Dedifferentiated amniotic fluid mesenchymal stem cell (primary cell): ENCODE measurements at regions not wholly inside any gene's neighbourhood (a gene's known extent, or its start where the extent isn't known, plus 50 kb on each side); places are given as distances from the start of the nearest gene placed in this dataset.

ENCODE experiments used
- DNase-seq: peaks from one replicate; pipeline ENCODE4 v3.0.0-alpha.2; 2016; ENCODE audit errors: extremely low spot score

DNA sequence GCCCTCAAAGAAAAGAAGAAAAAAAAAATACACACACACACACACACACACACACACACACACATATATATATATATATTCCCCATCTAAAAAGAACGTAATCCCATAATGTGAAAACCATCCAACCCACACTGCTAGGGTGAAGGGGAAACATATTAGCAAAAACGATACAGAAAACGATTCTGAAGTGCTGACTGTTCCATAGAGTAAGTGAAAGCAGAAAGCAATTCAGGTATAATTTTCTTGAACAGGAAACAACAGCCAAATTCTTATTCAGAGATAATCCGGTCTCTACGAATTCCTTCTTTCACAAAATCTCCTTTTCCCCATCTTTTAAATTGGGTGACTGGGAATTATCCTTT is 393.5 kb downstream of the NOVA1 start:
- no peak for DNase-seq

DNA sequence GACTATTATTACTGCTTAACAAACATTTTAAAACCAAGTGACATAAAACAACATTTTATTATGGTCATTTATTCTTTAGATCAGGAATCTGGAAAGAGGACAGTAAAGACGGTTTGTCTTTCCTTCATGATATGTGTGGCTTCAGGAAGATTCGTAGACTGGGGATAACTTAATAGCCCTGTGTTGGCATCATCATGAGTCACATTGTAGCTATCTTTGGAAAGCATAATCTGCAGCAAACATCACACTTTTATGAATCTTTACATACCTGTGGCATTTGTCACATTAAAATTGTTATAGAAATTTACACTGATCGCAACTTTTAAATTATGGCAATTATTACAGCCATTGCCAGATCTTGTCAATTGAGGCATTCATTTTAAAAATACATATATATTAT is 397.1 kb downstream of the NOVA1 start:
- no peak for DNase-seq

DNA sequence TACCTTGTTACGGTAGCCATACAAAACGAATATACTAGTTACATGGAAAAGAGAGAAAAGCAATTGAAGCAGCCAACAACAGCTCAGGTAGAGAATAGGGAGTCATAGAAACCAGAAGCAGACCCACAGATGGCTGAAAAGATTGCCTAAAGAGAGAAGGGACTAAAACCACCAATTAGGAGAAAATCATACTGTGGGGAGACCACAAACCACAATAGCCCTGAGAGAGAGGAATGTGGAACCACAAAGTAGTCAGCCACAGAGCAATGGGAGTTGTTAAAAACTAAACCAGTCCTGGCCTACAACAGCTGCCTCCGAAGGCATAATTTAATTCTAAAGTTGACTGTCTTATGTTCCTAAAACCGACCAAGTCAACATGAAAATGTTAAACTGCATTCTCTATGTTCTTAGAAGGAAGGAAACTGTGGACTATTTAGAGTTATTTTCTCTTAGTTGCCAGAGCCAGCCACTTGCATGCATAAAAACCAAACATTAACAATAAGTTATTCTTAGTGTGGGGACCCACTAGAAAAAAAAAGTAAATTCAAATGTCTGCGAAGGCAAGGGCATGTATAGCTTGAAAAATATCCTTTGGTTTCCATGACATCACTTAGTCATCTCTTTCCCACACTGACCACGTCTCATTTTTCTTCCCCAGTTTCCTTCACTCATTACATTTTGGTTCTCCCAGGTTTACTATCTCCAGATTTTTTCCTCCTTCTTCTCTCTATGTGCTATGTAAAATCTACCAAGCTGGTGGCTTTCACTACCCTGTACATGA is 398.1 kb downstream of the NOVA1 start:
- no peak for DNase-seq

DNA sequence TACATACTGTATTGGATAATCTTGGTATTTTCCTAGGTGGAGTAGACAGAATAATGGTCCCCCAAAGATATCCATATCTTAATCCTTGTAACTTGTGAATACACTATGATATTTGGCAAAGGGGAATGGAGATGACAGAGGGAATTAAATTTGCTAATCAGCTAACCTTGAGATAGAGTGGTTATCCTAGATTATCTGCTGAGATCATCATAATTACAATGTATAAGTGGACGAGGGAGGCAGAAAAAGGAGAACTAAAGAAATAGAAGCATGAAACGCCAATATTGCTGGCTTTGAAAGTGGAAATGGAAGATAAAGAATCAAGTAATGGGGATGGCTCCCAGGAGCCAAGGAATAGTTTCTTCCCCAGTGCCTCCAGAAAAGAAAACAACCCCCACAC is 398.7 kb downstream of the NOVA1 start:
- DNase-seq = no peak

DNA sequence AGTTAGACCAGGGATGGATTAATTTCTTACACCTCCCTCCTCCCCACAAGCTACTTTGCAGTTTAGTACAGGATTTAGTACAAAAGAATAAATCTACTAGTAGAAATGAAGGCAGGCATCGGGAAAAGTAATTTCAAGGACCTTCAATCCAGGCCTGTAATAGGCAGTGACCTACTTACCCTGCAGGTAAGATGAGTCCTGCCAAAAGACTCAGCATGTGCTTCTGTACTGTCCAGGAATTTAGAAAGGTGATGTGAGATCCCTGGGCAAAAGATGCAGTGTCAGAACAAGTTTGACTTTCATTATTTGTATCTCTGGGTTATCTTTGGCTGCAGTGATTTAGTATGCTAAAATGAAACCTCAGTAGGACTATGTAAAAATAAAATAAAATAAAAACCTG is 403.0 kb downstream of the NOVA1 start:
- no peak for DNase-seq

DNA sequence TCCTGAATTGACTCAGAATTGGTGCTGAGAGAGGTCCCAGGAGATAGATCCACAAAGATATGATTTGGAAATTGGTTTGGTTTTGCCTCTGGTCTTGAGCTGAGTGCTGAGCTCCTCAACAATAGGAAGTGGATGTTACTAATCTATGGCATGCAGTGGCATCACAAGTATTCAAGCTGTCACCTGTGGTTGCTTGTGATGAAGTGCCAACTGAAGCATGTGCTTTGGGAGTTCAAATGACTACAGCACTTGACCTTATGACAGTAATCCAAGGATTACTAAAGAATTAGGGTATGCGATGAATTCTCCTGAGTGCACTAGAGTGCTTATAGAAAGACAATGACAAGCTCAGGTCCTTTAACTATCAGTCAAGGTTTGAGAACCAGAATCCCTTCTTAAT is 406.2 kb downstream of the NOVA1 start:
- DNase-seq = no peak

DNA sequence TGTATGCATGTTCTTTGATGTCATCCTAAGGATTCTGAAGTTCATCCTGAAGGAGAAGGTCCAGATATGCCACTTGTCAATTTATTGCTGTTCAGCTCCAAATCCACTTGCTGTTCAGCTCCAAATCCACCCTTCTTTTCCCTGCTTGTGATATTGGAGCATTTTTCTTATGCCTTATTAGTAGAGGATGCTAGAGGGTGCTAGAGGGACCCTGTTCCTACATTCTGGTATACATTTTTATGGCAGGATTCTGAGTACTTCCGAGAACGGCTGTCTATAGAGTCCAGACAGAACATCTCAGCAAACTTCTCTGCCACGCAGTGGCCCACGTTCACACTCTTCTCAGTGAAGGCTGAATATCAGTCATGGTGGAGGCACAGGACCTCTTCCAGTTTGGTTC is 406.7 kb downstream of the NOVA1 start:
- DNase-seq = no peak

DNA sequence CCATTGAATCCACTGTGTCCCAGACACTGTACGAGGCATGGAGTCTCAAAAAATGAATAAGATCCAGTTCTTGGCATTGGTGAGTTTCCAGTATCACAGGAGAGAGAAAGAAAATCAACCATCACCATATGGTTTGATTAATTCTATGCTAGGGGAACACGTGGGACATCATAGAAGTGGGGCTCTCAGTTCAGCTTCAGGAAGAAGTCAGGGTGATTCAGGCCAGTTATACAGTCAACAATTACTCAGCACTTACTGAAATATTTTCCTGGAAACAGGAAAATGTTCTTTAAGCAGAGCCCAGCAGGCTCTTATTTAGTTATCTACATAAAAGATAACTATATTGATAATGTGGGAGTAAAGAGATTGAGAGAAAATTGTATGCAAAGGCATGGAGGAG is 407.2 kb downstream of the NOVA1 start:
- no peak for DNase-seq

DNA sequence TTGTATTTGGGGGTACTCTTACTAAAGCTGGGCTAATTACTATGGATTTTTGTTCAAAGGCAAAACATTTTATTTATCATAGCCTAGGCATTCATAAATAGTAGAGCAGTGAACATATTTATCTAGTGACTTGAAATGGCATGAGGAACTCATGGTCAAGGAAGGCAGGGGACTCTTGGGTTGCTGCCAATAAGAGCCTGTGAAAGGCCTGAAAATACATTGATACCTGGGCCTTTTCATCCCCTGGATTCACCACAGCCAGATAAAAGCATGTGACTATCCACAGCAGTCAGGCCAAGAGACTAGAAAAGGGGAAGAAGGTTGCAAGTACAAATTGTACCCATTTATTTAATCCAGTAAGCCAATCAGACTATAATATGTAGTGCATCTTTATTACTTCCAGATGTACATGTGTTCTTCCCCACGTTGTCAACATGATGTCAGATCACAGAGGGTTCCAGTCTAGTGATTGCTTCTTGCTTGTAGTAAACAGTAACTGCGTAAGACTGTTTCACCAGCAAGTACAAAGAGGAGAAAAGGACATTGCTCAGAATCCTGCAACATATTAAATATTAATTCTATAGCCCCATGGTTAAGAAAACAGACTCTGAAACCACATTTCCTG is 409.7 kb downstream of the NOVA1 start:
- DNase-seq = no peak

DNA sequence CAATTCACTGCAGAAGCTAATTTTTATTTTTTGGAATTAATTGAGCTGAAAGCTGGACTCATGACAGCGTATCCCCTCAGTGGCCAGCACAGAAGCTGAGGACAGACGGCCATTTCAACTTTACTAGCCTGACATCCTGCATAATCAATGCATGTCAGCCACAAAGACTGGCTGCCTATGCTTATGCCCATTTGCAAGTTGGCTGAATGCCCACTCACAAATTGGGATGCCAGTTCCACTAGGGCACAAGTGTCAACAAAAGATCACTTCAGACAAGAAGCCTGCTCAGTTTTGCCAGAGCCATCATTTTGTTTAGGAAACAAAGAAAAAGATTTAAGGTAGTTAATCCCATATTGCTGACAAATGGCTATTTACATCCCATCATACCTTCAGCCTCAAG is 417.6 kb downstream of the NOVA1 start:
- no peak for DNase-seq

DNA sequence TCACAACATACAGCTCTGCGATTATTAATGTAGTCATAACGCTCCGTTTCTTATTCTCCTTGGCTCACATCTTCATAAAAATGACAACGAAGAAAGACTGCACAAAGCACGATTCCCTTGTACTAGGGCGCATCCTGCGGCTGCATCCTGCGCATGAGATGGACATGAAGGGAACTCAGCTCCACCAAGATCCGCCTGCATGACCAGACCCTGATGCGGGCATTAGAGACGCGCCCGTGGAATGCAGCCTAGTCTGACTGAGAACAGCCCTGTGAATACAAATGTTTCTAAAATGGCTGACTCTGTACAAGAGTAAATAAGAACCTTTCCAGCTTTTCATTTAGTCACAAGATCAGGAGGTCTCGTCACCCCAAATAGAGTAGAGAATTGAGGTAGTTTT is 422.2 kb downstream of the NOVA1 start:
- DNase-seq = no peak

DNA sequence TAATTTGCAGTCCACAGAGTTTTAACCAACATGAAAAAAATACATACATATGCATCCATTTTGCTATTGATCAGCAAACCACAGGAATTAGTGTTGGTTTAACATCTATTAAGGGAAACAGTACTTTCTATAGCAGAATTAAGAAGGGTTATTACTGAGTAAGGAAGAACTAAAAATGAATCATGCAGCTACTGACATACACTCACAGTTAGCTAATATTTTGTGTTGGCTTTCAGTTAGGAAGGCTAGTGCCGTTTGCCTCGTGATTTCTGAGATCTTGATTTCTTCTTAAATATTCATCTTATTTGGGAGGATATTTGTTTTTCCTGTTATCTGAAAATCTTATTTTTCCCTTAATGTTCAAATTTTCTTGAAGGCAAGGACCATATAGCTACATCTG is 423.4 kb downstream of the NOVA1 start:
- no peak for DNase-seq

DNA sequence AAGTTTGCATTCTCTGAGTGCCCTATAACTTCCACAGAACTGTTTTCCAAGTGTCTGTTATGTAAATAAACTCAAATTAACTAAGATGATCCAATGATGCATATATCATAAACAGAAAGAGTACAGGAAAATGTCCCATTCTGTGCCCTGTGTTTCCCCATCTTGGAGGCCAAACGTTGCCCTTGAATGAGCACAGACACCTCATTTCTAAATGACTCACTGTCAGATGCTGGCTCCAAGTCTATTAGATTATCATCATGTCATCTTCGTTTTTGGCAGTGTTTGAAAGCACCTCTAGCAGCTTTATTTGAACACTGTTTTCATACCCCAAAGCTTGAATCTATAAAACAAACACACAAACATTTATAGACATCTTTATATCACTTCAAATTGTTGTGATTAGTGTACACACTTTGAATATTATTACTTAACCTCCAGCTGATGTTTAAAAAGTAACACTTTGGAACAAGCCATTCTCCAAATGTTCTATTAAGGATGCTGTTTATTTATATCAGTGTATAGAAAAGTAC is 424.2 kb downstream of the NOVA1 start:
- no peak for DNase-seq

DNA sequence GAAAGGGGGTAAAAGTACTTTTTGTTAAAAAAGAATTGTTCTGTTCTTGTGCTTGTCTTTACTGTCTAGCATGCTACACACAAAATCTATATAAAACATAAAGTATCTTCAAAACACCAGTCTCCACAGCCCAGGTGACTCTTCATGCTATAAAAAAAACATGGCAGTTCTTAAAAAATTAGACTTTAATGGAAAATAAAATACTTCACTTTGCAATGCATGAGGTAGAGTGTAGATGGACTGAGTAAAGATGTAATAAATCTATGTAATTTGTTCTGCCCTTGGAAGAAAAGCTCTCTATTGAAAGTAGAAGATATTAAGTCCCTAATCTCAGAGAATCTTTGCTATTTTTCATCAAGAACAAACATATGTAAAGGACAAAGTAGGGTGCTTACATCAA is 425.4 kb downstream of the NOVA1 start:
- no peak for DNase-seq

DNA sequence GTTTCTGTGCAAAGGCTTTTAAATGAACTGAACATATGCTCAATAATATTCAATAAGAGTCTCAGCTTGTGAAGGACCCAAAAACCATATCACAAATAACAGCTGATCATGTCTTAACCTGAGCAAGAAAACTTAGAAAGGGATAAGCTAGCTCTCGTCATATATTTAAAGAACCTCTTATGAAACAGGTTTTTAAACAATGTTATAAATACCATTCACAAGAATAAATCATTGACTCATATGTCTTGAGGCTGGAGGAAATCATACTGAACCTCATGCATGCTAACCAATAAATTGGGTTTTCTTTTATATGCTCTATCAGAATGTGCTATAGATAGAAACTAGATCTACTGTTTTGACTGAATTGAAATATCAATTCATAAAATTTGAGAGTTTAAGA is 426.9 kb downstream of the NOVA1 start:
- no peak for DNase-seq

DNA sequence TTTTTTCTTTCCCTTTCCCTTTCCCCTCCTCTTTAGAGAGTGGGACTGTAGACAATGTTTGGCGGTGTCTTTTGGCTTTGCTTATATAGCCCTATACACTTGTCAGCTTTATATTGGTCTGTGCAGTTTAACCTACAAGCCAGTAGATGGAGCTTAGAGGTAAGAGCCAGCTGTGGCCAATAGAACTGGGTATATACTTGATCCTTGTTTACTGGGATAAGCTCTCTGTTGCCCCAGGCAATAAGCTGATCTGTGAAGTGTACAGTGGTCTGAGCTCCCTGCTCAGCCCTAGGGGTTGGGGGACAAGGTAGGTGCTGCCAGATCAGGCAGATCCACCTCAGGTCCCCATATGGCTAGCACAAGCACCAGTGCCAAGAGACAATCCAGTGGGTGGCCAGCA is 434.1 kb downstream of the NOVA1 start:
- DNase-seq = no peak

DNA sequence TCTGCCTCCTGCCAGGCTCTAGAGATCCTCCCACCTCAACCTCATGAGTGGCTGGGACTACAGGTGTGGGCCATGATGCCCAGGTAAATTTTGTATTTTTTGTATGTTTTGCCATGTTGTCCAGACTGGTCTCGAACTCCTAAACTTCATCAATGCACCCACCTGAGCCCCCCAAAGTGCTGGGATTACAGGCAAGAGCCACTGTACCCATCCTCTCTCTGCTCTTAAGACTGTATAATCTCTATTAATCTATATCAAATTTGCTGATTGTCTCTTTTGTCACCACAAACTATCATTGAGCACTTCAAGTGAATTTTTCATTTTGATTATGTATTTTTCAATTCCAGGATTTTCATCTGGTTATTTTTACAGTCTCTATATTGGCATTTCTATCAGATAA is 440.3 kb downstream of the NOVA1 start:
- DNase-seq = no peak

DNA sequence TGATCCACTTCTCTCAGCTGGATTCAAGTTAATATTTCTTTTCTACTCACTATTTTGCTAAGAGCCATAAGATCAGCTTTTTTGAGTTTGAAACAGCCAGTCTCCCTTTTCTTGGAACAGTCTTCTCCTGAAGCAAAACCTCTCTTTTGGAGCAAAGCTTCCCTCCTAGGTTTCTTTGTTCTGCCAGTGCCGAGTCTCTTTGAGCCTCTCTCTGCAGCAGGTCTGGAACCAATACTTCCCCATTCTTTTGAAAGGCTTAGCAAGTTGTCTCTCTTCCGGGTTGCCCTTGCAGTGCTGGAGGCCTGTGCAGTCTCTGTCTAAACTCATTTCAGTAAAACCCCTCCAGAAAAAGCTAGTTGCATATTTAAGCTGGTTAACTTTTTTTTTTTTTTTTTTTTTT is 454.8 kb downstream of the NOVA1 start:
- no peak for DNase-seq

DNA sequence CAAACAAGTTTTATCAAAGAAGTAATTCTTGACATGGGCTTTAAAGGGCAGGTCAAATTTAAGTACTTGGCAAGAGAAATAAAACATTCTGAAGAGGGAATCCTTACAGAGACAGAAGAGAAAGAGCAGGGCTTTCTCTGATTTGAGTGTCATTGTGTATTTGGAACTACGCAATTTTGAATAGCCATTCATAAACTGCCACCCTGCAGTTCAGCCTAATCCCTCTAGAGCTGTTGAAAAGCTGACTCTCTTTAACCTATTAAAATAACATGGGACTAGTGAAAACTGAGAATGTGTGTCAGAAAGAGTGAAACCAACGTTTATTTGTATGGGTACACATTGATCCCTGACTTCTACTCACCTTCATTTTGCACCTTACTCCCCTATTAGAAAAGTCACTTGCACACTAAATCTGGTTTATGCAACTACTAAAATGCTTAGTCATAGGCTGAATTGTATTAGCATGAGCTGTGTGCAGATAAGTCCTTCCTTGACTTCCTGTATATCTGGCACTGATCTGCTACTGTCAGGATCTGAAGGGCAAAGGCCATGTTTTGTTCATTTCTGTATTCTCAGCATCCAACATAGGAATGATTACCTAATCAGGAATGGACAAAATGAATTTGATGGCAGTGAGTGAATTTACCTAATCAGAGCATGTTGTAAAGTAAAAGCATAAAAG is 458.9 kb downstream of the NOVA1 start:
- no peak for DNase-seq

DNA sequence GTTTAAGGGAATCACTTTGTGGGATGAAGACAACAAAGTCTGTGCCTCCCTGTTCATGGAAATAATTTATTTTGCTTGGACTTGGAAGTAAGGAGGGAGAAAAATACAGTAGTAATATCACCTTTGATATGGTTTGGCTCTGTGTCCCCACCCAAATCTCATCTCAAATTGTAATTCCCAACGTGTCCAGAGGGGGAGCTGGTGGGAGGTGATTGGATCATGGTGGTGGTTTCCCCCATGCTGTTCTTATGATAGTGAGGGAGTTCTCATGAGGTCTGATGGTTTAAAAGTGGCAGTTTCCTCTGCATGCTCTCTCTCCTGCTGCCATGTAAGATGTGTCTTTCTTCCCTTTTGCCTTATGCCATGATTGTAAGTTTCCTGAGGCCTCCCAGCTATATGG is 460.7 kb downstream of the NOVA1 start:
- no peak for DNase-seq

DNA sequence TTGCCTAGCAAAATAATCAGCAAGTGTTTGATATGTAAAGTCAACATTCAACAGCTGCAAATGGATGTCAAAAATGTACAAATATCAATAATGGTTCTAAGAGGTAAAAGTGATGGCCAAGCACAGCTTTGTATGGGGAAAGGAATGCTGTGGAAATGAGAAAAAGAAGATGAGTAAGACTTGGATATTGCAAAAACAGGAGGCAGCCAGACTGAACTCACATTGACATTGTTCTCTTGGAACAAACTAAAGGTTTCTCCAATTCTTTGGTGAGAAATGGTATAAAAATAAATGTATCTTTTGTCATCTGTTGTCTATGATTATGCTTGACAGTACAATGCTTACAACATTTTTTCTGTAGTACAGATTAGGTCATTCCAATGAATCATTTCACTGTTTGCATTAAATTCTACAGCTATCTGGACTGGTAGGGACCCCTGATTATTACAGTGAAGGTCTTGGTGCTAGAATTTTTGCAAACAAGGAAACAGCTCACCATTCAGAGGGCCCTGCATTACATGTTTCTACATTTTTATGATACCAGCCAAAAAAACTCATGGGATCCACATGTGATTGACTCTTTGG is 465.7 kb downstream of the NOVA1 start:
- DNase-seq = no peak

DNA sequence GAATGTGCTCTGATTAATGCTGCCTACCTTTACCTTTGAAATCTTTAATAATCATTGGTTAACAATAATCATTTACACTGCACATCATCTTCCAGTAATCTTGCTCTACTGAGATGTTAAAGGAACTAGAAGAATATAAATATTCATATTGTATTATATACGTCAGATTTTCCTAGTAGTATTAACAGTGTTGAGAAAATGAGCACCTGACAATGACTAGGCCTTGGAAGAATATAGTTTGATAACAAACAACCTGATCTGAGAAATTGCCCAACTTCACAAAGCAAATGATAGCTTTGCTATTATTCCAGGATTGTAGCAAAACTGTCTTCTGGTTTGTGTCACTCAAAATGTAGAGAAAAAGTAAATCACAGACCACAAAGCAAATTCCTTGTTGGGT is 467.1 kb downstream of the NOVA1 start:
- no peak for DNase-seq
